ENCODE measurements at regions not wholly inside any gene's neighbourhood (a gene's known extent, or its start where the extent isn't known, plus 50 kb on each side); places are given as distances from the start of the nearest gene placed in this dataset.

- TF ChIP-seq POLR2AphosphoS5 (IDR thresholded peaks at IDR 0.05; ENCODE audit: low read depth, low read length): no peak
- TF ChIP-seq REST (IDR thresholded peaks at IDR 0.05; ENCODE audit: insufficient read depth in 1 of 2, low read depth in 2 of 2, low read length in 2 of 2): no peak
- no peak for TF ChIP-seq SIN3A (IDR thresholded peaks at IDR 0.05; ENCODE audit: borderline replicate concordance, insufficient read depth, low read length)
- TF ChIP-seq TAF1 (IDR thresholded peaks at IDR 0.05; ENCODE audit: borderline replicate concordance, insufficient read depth, low read length): no peak
These were observed 54.1 kb downstream of the MRPL57 start for GRCh38 chr13:21230516-21230915.
